Muscle layer of duodenum (tissue), 2 donors: ENCODE measurements at regions not wholly inside any gene's neighbourhood (a gene's known extent, or its start where the extent isn't known, plus 50 kb on each side); places are given as distances from the start of the nearest gene placed in this dataset.
"Not testable (repeated sequence)": the region's sequence is repeated elsewhere in the genome, so short reads cannot be mapped to it uniquely, and the experiment has no call there.

Experiments used
- H3K27ac ChIP-seq: one replicate; pipeline ENCODE4 v1.7.0; 2013; ENCODE audit warnings: mild to moderate bottlenecking, low read length
- H3K27me3 ChIP-seq: one replicate; pipeline ENCODE4 v1.7.0; 2013; ENCODE audit warnings: low read depth, mild to moderate bottlenecking, control low read depth, low read length
- H3K36me3 ChIP-seq, 2 donors: one replicate each; pipeline ENCODE4 v1.7.0; 2013; ENCODE audit warnings: low read length in 2 of 2, control low read depth in 1 of 2, mild to moderate bottlenecking in 1 of 2; ENCODE audit not compliant: insufficient read depth in 2 of 2, control insufficient read depth in 1 of 2
- H3K4me1 ChIP-seq, 2 donors: one replicate each; pipeline ENCODE4 v1.7.0; 2013; ENCODE audit warnings: low read length in 2 of 2, mild to moderate bottlenecking in 2 of 2, control low read depth in 1 of 2, moderate library complexity in 1 of 2; ENCODE audit not compliant: insufficient read depth in 2 of 2, control insufficient read depth in 1 of 2
- H3K4me3 ChIP-seq, 2 donors: one replicate each; pipeline ENCODE4 v1.7.0; 2013; ENCODE audit warnings: low read length in 2 of 2, low read depth in 1 of 2, mild to moderate bottlenecking in 1 of 2
- H3K9me3 ChIP-seq, 2 donors: one replicate each; pipeline ENCODE4 v1.7.0; 2013; ENCODE audit warnings: low read length in 2 of 2, control low read depth in 1 of 2, mild to moderate bottlenecking in 1 of 2; ENCODE audit not compliant: control insufficient read depth in 1 of 2
- donor health status: healthy.

GRCh38 chr11:123362186-123362585 lies 67.9 kb upstream of the GRAMD1B start:
- no peak overlapping the region for H3K27ac ChIP-seq
- H3K27me3 ChIP-seq: peaks cover 17% of the 10 kb centered on the region

GRCh38 chr11:123361110-123361509 lies 69.0 kb upstream of the GRAMD1B start:
- Histone ChIP-seq H3K36me3 (no peaks in the 10 kb centered on the region), H3K27me3 (peaks cover 17% of the 10 kb centered on the region), H3K4me1 (peaks cover 0 to 23% of the 10 kb centered on the region in 2 donors), H3K9me3 (no peaks in the 10 kb centered on the region), H3K4me3 (no peak overlapping the region), H3K27ac (no peak overlapping the region)

More at GRCh38 chr11:123362186-123362585, 67.9 kb upstream of the GRAMD1B start:
- Histone ChIP-seq H3K36me3 (no peaks in the 10 kb centered on the region), H3K4me1 (peaks cover 0 to 23% of the 10 kb centered on the region in 2 donors), H3K4me3 (no peak overlapping the region), H3K9me3 (no peaks in the 10 kb centered on the region)

GRCh38 chr11:123360267-123360936 lies 69.7 kb upstream of the GRAMD1B start:
- no peak overlapping the region for H3K27ac ChIP-seq
- peaks cover 0 to 23% of the 10 kb centered on the region in 2 donors for H3K4me1 ChIP-seq
- H3K27me3 ChIP-seq: peaks cover 17% of the 10 kb centered on the region
- H3K9me3 ChIP-seq: no peaks in the 10 kb centered on the region
- H3K36me3 ChIP-seq: no peaks in the 10 kb centered on the region
- no peak overlapping the region for H3K4me3 ChIP-seq

GRCh38 chr11:123357990-123358827 lies 71.9 kb upstream of the GRAMD1B start:
- Histone ChIP-seq H3K4me1 (peaks cover 0 to 18% of the 10 kb centered on the region in 2 donors), H3K27ac (no peak overlapping the region), H3K9me3 (no peaks in the 10 kb centered on the region), H3K36me3 (no peaks in the 10 kb centered on the region), H3K27me3 (peaks cover 17% of the 10 kb centered on the region), H3K4me3 (peak overlapping the region; percentile 62 to 68)

- Histone ChIP-seq H3K27ac (no peak overlapping the region), H3K4me3 (peak overlapping the region; percentile 62 to 68), H3K4me1 (peaks cover 0 to 12% of the 10 kb centered on the region in 2 donors), H3K36me3 (no peaks in the 10 kb centered on the region), H3K9me3 (no peaks in the 10 kb centered on the region), H3K27me3 (peaks cover 17% of the 10 kb centered on the region)
These were observed 72.6 kb upstream of the GRAMD1B start for GRCh38 chr11:123357353-123357989.

GRCh38 chr11:123356539-123356938 lies 73.5 kb upstream of the GRAMD1B start:
- H3K4me3 ChIP-seq: no peak overlapping the region
- no peak overlapping the region for H3K27ac ChIP-seq
- H3K4me1 ChIP-seq: peaks cover 0 to 12% of the 10 kb centered on the region in 2 donors
- H3K9me3 ChIP-seq: no peaks in the 10 kb centered on the region
- H3K36me3 ChIP-seq: no peaks in the 10 kb centered on the region
- peaks cover 17% of the 10 kb centered on the region for H3K27me3 ChIP-seq

- H3K27ac ChIP-seq: no peak overlapping the region
- H3K27me3 ChIP-seq: peaks cover 17% of the 10 kb centered on the region
- H3K4me3 ChIP-seq: no peak overlapping the region
- no peaks in the 10 kb centered on the region for H3K9me3 ChIP-seq
- H3K4me1 ChIP-seq: peaks cover 0 to 12% of the 10 kb centered on the region in 2 donors
- no peaks in the 10 kb centered on the region for H3K36me3 ChIP-seq
These were observed 75.6 kb upstream of the GRAMD1B start for GRCh38 chr11:123354371-123354975.

GRCh38 chr11:123351375-123351774 lies 78.7 kb upstream of the GRAMD1B start:
- no peaks in the 10 kb centered on the region for H3K4me1 ChIP-seq
- H3K27ac ChIP-seq: no peak overlapping the region
- no peaks in the 10 kb centered on the region for H3K36me3 ChIP-seq
- no peaks in the 10 kb centered on the region for H3K9me3 ChIP-seq
- no peaks in the 10 kb centered on the region for H3K27me3 ChIP-seq
- no peak overlapping the region for H3K4me3 ChIP-seq

- no peaks in the 10 kb centered on the region for H3K27me3 ChIP-seq
- no peaks in the 10 kb centered on the region for H3K36me3 ChIP-seq
- no peaks in the 10 kb centered on the region for H3K4me1 ChIP-seq
These were observed 80.7 kb upstream of the GRAMD1B start for GRCh38 chr11:123349382-123349781.

GRCh38 chr11:123344790-123345357 lies 85.2 kb upstream of the GRAMD1B start:
- no peaks in the 10 kb centered on the region for H3K9me3 ChIP-seq
- no peak overlapping the region for H3K27ac ChIP-seq
- H3K36me3 ChIP-seq: no peaks in the 10 kb centered on the region
- no peak overlapping the region for H3K4me3 ChIP-seq
- no peaks in the 10 kb centered on the region for H3K4me1 ChIP-seq
- no peaks in the 10 kb centered on the region for H3K27me3 ChIP-seq

More at GRCh38 chr11:123349382-123349781, 80.7 kb upstream of the GRAMD1B start:
- no peaks in the 10 kb centered on the region for H3K9me3 ChIP-seq
- no peak overlapping the region for H3K27ac ChIP-seq
- no peak overlapping the region for H3K4me3 ChIP-seq

GRCh38 chr11:123344188-123344587 lies 85.9 kb upstream of the GRAMD1B start:
- H3K36me3 ChIP-seq, H3K4me1 ChIP-seq, H3K27me3 ChIP-seq, H3K9me3 ChIP-seq, H3K4me3 ChIP-seq, H3K27ac ChIP-seq: not testable (repeated sequence)
